Left colon (tissue), 2 donors: ENCODE measurements at regions not wholly inside any gene's neighbourhood (a gene's known extent, or its start where the extent isn't known, plus 50 kb on each side); places are given as distances from the start of the nearest gene placed in this dataset.
"Not testable (repeated sequence)": the region's sequence is repeated elsewhere in the genome, so short reads cannot be mapped to it uniquely, and the experiment has no call there.

Experiments used
- ATAC-seq: fragments of 200-7000 bp; cut with Tn5 transposase; one replicate; pipeline ENCODE4 v1.9.1; 2020; ENCODE audit warnings: mild to moderate bottlenecking, moderate library complexity
- DNase-seq, 2 donors: peaks; one replicate each; pipeline ENCODE4 v3.0.0-alpha.2; 2020
- intact Hi-C, 2 donors: fragments of 100-400 bp; cut with DNase I in 1 of 2; cut with micrococcal nuclease in 1 of 2; formaldehyde crosslinking; loops; one replicate each; pipeline versions ENCODE4 v1.11.2 to v1.14.0; 2022; cut with DNase I, micrococcal nuclease
- donor health status: DM: no; HTN: no; CAD: no.
- donor health status: DM: yes; HTN: yes; CAD: no.

GRCh38 chr1:206351276-206352052 lies 118.8 kb upstream of the IKBKE start:
- ATAC-seq, DNase-seq, intact Hi-C loops: not testable (repeated sequence)

GRCh38 chr1:206356310-206356709 lies 114.0 kb upstream of the IKBKE start:
- intact Hi-C loops, ATAC-seq, DNase-seq: not testable (repeated sequence)

- intact Hi-C loops, DNase-seq, ATAC-seq: not testable (repeated sequence)
Measured at GRCh38 chr1:206357962-206358361, 112.3 kb upstream of the IKBKE start.

- intact Hi-C loops: not testable (repeated sequence)
Measured at GRCh38 chr1:206358771-206359170, 111.5 kb upstream of the IKBKE start.

GRCh38 chr1:206359377-206359776 lies 110.9 kb upstream of the IKBKE start:
- intact Hi-C loops, DNase-seq, ATAC-seq: not testable (repeated sequence)

More at GRCh38 chr1:206358771-206359170, 111.5 kb upstream of the IKBKE start:
- DNase-seq, ATAC-seq: not testable (repeated sequence)

- DNase-seq, intact Hi-C loops, ATAC-seq: not testable (repeated sequence)
Measured at GRCh38 chr1:206361978-206362543, 108.2 kb upstream of the IKBKE start.

- intact Hi-C loops, ATAC-seq, DNase-seq: not testable (repeated sequence)
Measured at GRCh38 chr1:206362994-206363393, 107.3 kb upstream of the IKBKE start.

GRCh38 chr1:206365271-206365670 lies 105.0 kb upstream of the IKBKE start:
- ATAC-seq, intact Hi-C loops, DNase-seq: not testable (repeated sequence)

- ATAC-seq, intact Hi-C loops, DNase-seq: not testable (repeated sequence)
Measured at GRCh38 chr1:206366131-206366530, 104.1 kb upstream of the IKBKE start.

GRCh38 chr1:206366772-206367171 lies 103.5 kb upstream of the IKBKE start:
- DNase-seq, ATAC-seq, intact Hi-C loops: not testable (repeated sequence)

GRCh38 chr1:206367955-206368622 lies 102.2 kb upstream of the IKBKE start:
- intact Hi-C loops, DNase-seq, ATAC-seq: not testable (repeated sequence)

GRCh38 chr1:206374725-206375124 lies 95.6 kb upstream of the IKBKE start:
- DNase-seq, ATAC-seq, intact Hi-C loops: not testable (repeated sequence)

- ATAC-seq, intact Hi-C loops, DNase-seq: not testable (repeated sequence)
Measured at GRCh38 chr1:206375552-206375951, 94.7 kb upstream of the IKBKE start.

GRCh38 chr1:206378506-206378905 lies 91.8 kb upstream of the IKBKE start:
- DNase-seq, ATAC-seq, intact Hi-C loops: not testable (repeated sequence)

- DNase-seq, ATAC-seq, intact Hi-C loops: not testable (repeated sequence)
Measured at GRCh38 chr1:206379245-206379644, 91.0 kb upstream of the IKBKE start.

GRCh38 chr1:206380163-206380790 lies 90.0 kb upstream of the IKBKE start:
- intact Hi-C loops, ATAC-seq: not testable (repeated sequence)

GRCh38 chr1:206380791-206381610 lies 89.3 kb upstream of the IKBKE start:
- DNase-seq, intact Hi-C loops: not testable (repeated sequence)
- peak; percentile 19 for ATAC-seq

More at GRCh38 chr1:206380163-206380790, 90.0 kb upstream of the IKBKE start:
- DNase-seq: not testable (repeated sequence)
